Gastroesophageal sphincter (tissue), 4 donors: ENCODE measurements at regions not wholly inside any gene's neighbourhood (a gene's known extent, or its start where the extent isn't known, plus 50 kb on each side); places are given as distances from the start of the nearest gene placed in this dataset.

Experiments used
- ATAC-seq: fragments of 150-250 bp; one replicate; pipeline ENCODE4 v1.9.1; 2016; ENCODE audit warnings: mild to moderate bottlenecking, moderate library complexity
- H3K27ac ChIP-seq, 4 donors: fragments of 200-600 bp; sonication (generic) in 3 of 4; 1 replicate in 3 of 4; 2 replicates in 1 of 4; pipeline ENCODE4 v1.5.1; 2016 to 2019
- H3K27me3 ChIP-seq: fragments of 200-600 bp; sonication (generic); one replicate; pipeline ENCODE4 v1.5.1; 2019
- H3K36me3 ChIP-seq, 2 donors: fragments of 200-600 bp; sonication (generic); one replicate each; pipeline ENCODE4 v1.5.1; 2019; ENCODE audit warnings: control low read depth in 1 of 2
- H3K4me1 ChIP-seq, 3 donors: fragments of 200-600 bp; sonication (generic); 1 replicate in 2 of 3; 2 replicates in 1 of 3; pipeline ENCODE4 v1.5.1; 2016 to 2019; ENCODE audit warnings: control low read depth in 2 of 3
- H3K4me3 ChIP-seq, 2 donors: fragments of 200-600 bp; sonication (generic); one replicate each; pipeline ENCODE4 v1.5.1; 2019; ENCODE audit warnings: mild to moderate bottlenecking in 1 of 2, moderate library complexity in 1 of 2
- H3K9me3 ChIP-seq, 3 donors: fragments of 200-600 bp; sonication (generic); one replicate each; pipeline ENCODE4 v1.5.1; 2017 to 2019; ENCODE audit warnings: control low read depth in 2 of 3
- EP300 ChIP-seq: sonication (generic); formaldehyde crosslinking; IDR thresholded peaks from one replicate; pipeline ENCODE4 v1.6.1; 2017; ENCODE audit warnings: antibody characterized with exemption, mild to moderate bottlenecking
- POLR2A ChIP-seq, 2 donors: fragments of 450-650 bp; IDR thresholded peaks; one replicate each; pipeline ENCODE4 v1.6.1; 2017; ENCODE audit warnings: antibody characterized with exemption in 2 of 2, mild to moderate bottlenecking in 2 of 2, moderate library complexity in 1 of 2
- POLR2AphosphoS5 ChIP-seq: sonication (generic); formaldehyde crosslinking; IDR thresholded peaks from one replicate; pipeline ENCODE4 v1.6.1; 2017; ENCODE audit warnings: antibody characterized with exemption
- WGBS, 2 donors: methylation state at CpG; one replicate each; pipeline ENCODE4 v1.1.5; 2018; ENCODE audit warnings: low coverage in 1 of 2; 5-methylcytosine and 5-hydroxymethylcytosine counted together
- TF ChIP-seq, protein P1 (sequence below), 4 experiments: fragments of 200-600 bp in 2 of 4; fragments of 450-650 bp in 2 of 4; sonication (generic) in 1 of 4; IDR thresholded peaks; one replicate each; pipeline ENCODE4 v1.5.1; 2017 to 2019; ENCODE audit warnings: antibody characterized with exemption in 4 of 4, mild to moderate bottlenecking in 2 of 4, moderate library complexity in 2 of 4

DNA sequence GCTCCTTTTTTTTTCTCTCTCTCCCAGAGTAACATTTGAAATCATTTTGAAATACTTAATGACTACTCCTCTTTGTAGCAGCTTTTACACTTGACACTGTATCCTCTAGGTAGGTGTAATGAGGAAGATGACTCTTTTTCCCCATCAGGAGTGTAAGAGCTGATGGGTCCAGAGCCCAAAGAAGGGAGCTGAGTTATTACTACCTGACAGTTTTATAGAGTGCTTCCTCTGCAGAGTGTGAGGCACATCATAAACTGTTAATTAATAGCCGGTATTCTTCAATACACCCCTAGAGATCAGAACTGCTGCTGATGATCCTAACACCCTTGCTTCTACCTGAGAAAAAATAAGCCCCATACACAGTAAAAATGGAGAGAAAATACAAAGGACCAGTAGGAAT, 279.8 kb upstream of the SEMA3A start:
- TF ChIP-seq, protein P1, sequence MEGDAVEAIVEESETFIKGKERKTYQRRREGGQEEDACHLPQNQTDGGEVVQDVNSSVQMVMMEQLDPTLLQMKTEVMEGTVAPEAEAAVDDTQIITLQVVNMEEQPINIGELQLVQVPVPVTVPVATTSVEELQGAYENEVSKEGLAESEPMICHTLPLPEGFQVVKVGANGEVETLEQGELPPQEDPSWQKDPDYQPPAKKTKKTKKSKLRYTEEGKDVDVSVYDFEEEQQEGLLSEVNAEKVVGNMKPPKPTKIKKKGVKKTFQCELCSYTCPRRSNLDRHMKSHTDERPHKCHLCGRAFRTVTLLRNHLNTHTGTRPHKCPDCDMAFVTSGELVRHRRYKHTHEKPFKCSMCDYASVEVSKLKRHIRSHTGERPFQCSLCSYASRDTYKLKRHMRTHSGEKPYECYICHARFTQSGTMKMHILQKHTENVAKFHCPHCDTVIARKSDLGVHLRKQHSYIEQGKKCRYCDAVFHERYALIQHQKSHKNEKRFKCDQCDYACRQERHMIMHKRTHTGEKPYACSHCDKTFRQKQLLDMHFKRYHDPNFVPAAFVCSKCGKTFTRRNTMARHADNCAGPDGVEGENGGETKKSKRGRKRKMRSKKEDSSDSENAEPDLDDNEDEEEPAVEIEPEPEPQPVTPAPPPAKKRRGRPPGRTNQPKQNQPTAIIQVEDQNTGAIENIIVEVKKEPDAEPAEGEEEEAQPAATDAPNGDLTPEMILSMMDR (IDR thresholded peaks at IDR 0.05), result no peak
- TF ChIP-seq POLR2AphosphoS5 (no peak), POLR2A (IDR thresholded peaks at IDR 0.05) (no peak), EP300 (no peak)
- Histone ChIP-seq H3K4me3 (no peak overlapping the region), H3K27ac (no peak overlapping the region), H3K36me3 (no peaks in the 10 kb centered on the region), H3K9me3 (no peaks in the 10 kb centered on the region), H3K4me1 (no peaks in the 10 kb centered on the region), H3K27me3 (no peaks in the 10 kb centered on the region)
- 60 to 67% methylated on average over 1 of the region's 1 CpG for WGBS, 2 donors
- no peak for ATAC-seq

DNA sequence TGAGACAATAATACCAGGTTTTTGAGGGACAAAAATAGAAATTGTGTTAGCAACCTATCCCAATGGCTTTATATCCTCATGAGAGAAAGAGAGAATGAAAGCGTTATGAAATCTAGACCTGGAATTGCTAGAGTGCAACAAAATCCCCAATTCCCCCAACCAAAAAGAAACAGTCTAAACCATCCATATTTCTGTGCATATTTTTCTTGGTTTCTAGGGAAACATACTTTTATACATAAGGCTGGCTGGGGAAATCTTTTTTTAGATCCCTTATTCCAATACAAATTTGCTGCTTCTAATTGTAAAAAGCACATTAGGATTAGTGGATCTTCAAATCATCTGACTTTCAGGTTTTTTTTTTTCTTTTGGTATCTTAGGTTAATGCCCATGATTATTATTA, 277.0 kb upstream of the SEMA3A start:
- no peaks in the 10 kb centered on the region for H3K27me3 ChIP-seq
- WGBS, 2 donors, result 73 to 89% methylated on average over 1 of the region's 1 CpG
- no peak for ATAC-seq
- TF ChIP-seq POLR2A (IDR thresholded peaks at IDR 0.05) (no peak), EP300 (no peak)
- TF ChIP-seq, protein P1 (IDR thresholded peaks at IDR 0.05), result no peak
- H3K9me3 ChIP-seq, result no peaks in the 10 kb centered on the region
- no peaks in the 10 kb centered on the region for H3K4me1 ChIP-seq
- H3K27ac ChIP-seq, result no peak overlapping the region
- no peaks in the 10 kb centered on the region for H3K36me3 ChIP-seq
- no peak overlapping the region for H3K4me3 ChIP-seq

DNA sequence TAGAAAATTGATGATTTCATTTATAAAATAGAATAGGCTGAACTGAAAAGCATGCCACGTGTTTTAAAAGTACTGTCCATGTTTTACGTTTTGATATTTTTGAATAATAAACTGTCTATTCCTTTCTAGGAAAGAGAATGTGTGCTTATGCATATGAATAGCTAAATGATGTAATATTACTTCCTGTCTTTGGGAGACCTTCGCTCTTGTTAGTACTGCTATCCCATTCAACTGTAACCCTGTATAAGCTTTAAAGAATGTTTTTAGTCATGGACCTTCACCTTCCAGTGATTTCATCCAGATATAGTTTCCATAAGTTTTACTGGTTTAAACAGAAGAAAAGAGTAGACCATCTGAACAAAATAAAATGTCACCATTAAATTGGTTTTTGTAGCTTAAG, 274.4 kb upstream of the SEMA3A start:
- WGBS, 2 donors, result 64 to 78% methylated on average over 3 of the region's 3 CpGs
- ATAC-seq, result no peak
- Histone ChIP-seq H3K9me3 (no peaks in the 10 kb centered on the region), H3K27ac (no peak overlapping the region), H3K27me3 (no peaks in the 10 kb centered on the region), H3K36me3 (no peaks in the 10 kb centered on the region), H3K4me1 (no peaks in the 10 kb centered on the region), H3K4me3 (no peak overlapping the region)
- TF ChIP-seq POLR2A (IDR thresholded peaks at IDR 0.05) (no peak), POLR2AphosphoS5 (no peak), EP300 (no peak)
- TF ChIP-seq, protein P1 (IDR thresholded peaks at IDR 0.05), result no peak

DNA sequence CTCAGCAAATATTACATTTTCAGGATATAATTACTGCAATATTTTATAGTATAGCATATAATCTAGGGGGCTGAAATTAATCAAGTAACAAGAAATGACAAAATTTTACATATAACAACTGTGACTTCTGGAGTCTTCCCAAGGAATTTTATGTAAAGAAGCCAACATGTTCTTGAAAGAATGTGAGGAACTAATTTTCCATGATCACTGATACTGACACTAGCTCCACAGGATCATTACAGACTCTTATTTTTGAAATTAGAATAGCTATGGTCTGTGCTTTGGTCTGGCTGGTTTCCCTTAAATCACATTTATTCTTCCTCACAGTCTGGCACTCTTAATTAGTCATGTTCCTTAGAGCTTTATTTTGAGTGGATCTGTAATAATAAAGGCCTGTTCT, 267.7 kb upstream of the SEMA3A start:
- Histone ChIP-seq H3K4me3 (no peak overlapping the region), H3K36me3 (no peaks in the 10 kb centered on the region), H3K4me1 (no peaks in the 10 kb centered on the region), H3K27ac (no peak overlapping the region), H3K9me3 (no peaks in the 10 kb centered on the region), H3K27me3 (no peaks in the 10 kb centered on the region)
- TF ChIP-seq, protein P1 (IDR thresholded peaks at IDR 0.05), result no peak
- no peak for TF ChIP-seq EP300
- TF ChIP-seq POLR2AphosphoS5, result no peak
- TF ChIP-seq POLR2A (IDR thresholded peaks at IDR 0.05), result no peak
- ATAC-seq, result no peak

GRCh38 chr7:84461093-84461492, 266.5 kb upstream of the SEMA3A start:
- H3K36me3 ChIP-seq, result no peaks in the 10 kb centered on the region
- no peak for ATAC-seq
- H3K9me3 ChIP-seq, result no peaks in the 10 kb centered on the region
- H3K27me3 ChIP-seq, result no peaks in the 10 kb centered on the region
- no peaks in the 10 kb centered on the region for H3K4me1 ChIP-seq
- H3K4me3 ChIP-seq, result no peak overlapping the region
- H3K27ac ChIP-seq, result no peak overlapping the region
- 62 to 78% methylated on average over 2 of the region's 2 CpGs for WGBS, 2 donors
- TF ChIP-seq, protein P1 (IDR thresholded peaks at IDR 0.05), result no peak
